Muscle layer of duodenum (tissue), 2 donors: ENCODE measurements at regions not wholly inside any gene's neighbourhood (a gene's known extent, or its start where the extent isn't known, plus 50 kb on each side); places are given as distances from the start of the nearest gene placed in this dataset.

Experiments
- H3K27ac ChIP-seq: one replicate; pipeline ENCODE4 v1.7.0; 2013; ENCODE audit warnings: mild to moderate bottlenecking, low read length
- H3K27me3 ChIP-seq: one replicate; pipeline ENCODE4 v1.7.0; 2013; ENCODE audit warnings: low read depth, mild to moderate bottlenecking, control low read depth, low read length
- H3K36me3 ChIP-seq, 2 donors: one replicate each; pipeline ENCODE4 v1.7.0; 2013; ENCODE audit warnings: low read length in 2 of 2, control low read depth in 1 of 2, mild to moderate bottlenecking in 1 of 2; ENCODE audit not compliant: insufficient read depth in 2 of 2, control insufficient read depth in 1 of 2
- H3K4me1 ChIP-seq, 2 donors: one replicate each; pipeline ENCODE4 v1.7.0; 2013; ENCODE audit warnings: low read length in 2 of 2, mild to moderate bottlenecking in 2 of 2, control low read depth in 1 of 2, moderate library complexity in 1 of 2; ENCODE audit not compliant: insufficient read depth in 2 of 2, control insufficient read depth in 1 of 2
- H3K4me3 ChIP-seq, 2 donors: one replicate each; pipeline ENCODE4 v1.7.0; 2013; ENCODE audit warnings: low read length in 2 of 2, low read depth in 1 of 2, mild to moderate bottlenecking in 1 of 2
- H3K9me3 ChIP-seq, 2 donors: one replicate each; pipeline ENCODE4 v1.7.0; 2013; ENCODE audit warnings: low read length in 2 of 2, control low read depth in 1 of 2, mild to moderate bottlenecking in 1 of 2; ENCODE audit not compliant: control insufficient read depth in 1 of 2
- donor health status: healthy.

GRCh38 chr3:159080821-159081220, 279.0 kb downstream of the MFSD1 start:
- peaks cover 0 to 6% of the 10 kb centered on the region in 2 donors for H3K9me3 ChIP-seq
- H3K4me1 ChIP-seq = no peaks in the 10 kb centered on the region
- H3K27me3 ChIP-seq = no peaks in the 10 kb centered on the region
- no peak overlapping the region for H3K4me3 ChIP-seq
- H3K27ac ChIP-seq = no peak overlapping the region
- no peaks in the 10 kb centered on the region for H3K36me3 ChIP-seq

- Histone ChIP-seq H3K36me3 (no peaks in the 10 kb centered on the region), H3K27ac (no peak overlapping the region), H3K4me1 (no peaks in the 10 kb centered on the region), H3K9me3 (peaks cover 0 to 6% of the 10 kb centered on the region in 2 donors), H3K27me3 (no peaks in the 10 kb centered on the region), H3K4me3 (no peak overlapping the region)
Observed at GRCh38 chr3:159082519-159082918, 280.7 kb downstream of the MFSD1 start.

DNA sequence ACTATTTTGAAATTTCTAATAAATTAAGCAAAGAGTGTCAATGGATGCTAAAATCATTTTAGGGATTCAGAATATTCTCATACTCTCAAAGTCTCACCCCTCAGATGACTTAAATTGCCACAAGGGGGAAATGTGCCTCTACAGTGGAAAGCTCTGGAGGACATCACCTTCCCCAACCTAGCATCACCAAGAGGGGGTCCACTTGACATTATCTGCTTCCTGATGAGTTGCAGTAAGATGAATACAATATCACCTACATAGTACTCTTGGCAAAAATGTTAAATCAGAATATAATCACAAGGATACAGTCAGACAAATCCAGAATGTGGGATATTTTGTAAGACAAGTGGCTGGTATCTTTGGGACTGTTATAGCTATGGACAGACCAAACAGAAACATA, 290.1 kb downstream of the MFSD1 start:
- Histone ChIP-seq H3K9me3 (no peaks in the 10 kb centered on the region), H3K4me3 (no peak overlapping the region), H3K36me3 (no peaks in the 10 kb centered on the region), H3K27ac (no peak overlapping the region), H3K4me1 (no peaks in the 10 kb centered on the region), H3K27me3 (no peaks in the 10 kb centered on the region)

DNA sequence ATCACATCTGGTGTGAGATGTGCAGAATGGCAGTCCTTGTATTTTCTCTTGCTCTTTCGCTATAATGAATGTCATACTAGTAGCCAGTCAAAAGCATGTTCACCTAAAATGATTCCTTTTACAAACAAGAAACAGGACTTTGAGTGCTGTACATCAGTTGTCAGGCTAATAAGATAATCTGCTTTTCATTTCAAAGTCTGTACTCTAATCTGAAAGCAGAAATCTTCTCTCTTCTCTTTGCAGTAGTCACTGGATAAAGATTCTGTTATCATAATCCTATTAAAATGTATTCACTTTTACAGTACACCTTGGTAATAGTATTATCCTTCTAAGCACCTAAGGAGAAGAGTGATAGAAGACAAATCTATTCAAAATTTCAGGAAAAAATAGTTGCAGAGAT, 300.1 kb downstream of the MFSD1 start:
- no peaks in the 10 kb centered on the region for H3K27me3 ChIP-seq
- no peak overlapping the region for H3K27ac ChIP-seq
- H3K4me1 ChIP-seq = no peaks in the 10 kb centered on the region
- H3K36me3 ChIP-seq = no peaks in the 10 kb centered on the region
- no peak overlapping the region for H3K4me3 ChIP-seq
- no peaks in the 10 kb centered on the region for H3K9me3 ChIP-seq

DNA sequence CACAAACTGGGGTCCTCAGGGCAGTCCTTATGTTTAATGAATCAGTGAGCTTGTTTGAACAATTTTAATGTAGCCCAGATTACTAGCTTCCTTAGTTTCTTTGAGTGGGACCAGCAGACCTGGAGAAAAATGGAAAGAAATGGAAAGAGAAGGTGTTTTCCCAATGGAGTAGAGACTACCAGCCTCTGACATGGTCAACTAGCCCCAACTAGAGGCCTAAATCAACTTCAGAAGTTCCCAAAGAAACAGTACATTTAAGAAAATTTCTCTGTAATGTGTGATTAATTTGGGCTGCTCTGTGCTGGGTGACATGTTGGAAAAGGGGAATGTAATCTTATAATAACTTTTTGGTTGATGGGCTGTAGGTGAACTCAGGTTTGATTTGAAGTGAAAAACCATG, 310.9 kb downstream of the MFSD1 start:
- no peak overlapping the region for H3K27ac ChIP-seq
- no peaks in the 10 kb centered on the region for H3K27me3 ChIP-seq
- no peaks in the 10 kb centered on the region for H3K36me3 ChIP-seq
- no peaks in the 10 kb centered on the region for H3K9me3 ChIP-seq
- H3K4me1 ChIP-seq = no peaks in the 10 kb centered on the region
- no peak overlapping the region for H3K4me3 ChIP-seq

DNA sequence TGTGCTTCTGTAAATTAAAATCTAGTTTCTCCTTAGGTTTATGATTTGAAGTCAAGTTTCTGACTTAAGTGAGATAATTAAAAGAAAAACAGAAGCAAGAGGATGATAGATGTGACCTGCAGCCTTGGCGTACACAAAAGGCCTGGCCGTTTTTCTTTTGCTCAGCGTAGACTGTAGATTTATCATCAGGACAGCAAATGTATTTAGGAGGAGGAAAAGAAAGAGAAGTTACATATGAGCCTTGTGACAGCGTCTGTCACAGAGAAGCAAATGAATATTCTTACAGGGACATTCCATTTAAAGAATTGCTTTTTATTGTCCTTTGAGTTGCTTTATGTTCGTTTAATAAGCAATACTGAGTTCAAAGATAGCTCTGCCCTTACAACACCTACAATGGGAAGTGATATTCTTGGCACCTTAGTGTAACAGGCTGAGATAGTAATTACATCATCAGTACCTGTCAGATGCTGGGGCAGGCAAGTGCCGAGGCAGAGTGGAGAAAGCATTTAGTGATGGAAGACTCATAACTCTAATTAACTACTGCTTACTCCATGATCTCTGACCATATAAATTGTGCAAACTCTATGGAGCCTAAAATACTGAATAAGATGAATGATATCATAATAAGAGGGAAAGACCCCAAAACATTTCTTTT, 311.5 kb downstream of the MFSD1 start:
- H3K9me3 ChIP-seq = no peaks in the 10 kb centered on the region
- no peak overlapping the region for H3K27ac ChIP-seq
- H3K36me3 ChIP-seq = no peaks in the 10 kb centered on the region
- H3K4me3 ChIP-seq = no peak overlapping the region
- H3K4me1 ChIP-seq = no peaks in the 10 kb centered on the region
- H3K27me3 ChIP-seq = no peaks in the 10 kb centered on the region

GRCh38 chr3:159114582-159114981, 312.7 kb downstream of the MFSD1 start:
- no peaks in the 10 kb centered on the region for H3K27me3 ChIP-seq
- no peaks in the 10 kb centered on the region for H3K36me3 ChIP-seq
- H3K27ac ChIP-seq = no peak overlapping the region
- H3K4me3 ChIP-seq = no peak overlapping the region
- no peaks in the 10 kb centered on the region for H3K4me1 ChIP-seq
- H3K9me3 ChIP-seq = no peaks in the 10 kb centered on the region

DNA sequence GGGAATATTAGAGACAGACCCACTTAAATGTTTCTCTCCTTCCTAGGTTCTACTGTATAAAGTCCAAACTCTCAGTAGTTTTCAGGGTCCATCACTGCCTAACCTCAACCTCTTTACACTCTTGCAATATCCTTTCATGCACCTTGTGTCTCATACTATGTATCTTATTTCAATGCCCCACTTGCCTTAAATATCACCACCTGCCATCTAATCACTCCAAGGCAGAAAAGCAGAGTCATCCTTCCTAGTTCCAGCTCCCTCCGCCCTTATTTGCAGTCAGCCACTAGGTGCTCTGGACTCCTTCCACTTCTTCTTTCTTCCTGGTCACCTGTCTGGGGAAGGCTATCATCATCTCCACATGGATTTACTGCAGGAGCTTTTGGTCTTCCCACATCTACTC, 322.0 kb downstream of the MFSD1 start:
- H3K4me1 ChIP-seq = no peaks in the 10 kb centered on the region
- H3K27me3 ChIP-seq = no peaks in the 10 kb centered on the region
- H3K9me3 ChIP-seq = no peaks in the 10 kb centered on the region
- no peak overlapping the region for H3K4me3 ChIP-seq
- H3K36me3 ChIP-seq = no peaks in the 10 kb centered on the region
- H3K27ac ChIP-seq = no peak overlapping the region

DNA sequence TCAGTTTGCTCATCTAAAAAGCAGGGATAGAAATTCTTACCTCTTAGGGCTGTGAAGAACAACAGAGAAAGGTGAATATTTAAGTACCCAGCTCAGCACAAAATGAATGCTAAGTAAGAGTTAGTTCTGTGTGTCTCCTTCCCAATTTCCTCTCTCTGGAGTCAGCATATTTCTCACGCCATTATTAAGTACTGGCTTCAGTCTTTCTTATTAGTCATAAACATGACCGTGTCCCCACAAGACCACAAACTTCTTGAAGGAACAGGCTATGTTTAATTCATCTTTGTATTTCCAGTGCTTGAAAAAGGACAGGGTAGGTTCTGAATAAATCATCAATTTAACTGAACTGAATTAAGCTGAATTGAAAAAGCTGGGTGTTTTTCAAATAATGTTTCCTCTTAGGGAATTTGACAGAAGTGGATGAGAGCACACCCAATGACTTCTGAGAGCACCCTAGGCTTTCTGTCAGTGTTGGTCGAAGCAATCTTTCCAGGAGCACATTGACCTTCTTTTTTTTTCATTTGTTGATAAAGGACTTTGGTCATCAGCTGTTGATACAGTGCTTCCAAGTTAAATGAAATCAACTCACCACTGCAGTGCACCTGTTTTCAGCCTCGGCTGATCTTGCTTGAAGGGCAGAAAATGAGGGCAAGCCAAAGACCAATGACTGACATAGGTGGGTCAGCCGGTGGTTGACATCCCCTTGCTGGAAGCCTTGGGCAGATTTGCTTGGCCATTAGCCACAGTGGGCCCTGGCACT, 324.6 kb downstream of the MFSD1 start:
- Histone ChIP-seq H3K27ac (no peak overlapping the region), H3K4me3 (no peak overlapping the region), H3K9me3 (no peaks in the 10 kb centered on the region), H3K27me3 (no peaks in the 10 kb centered on the region), H3K36me3 (no peaks in the 10 kb centered on the region), H3K4me1 (no peaks in the 10 kb centered on the region)

GRCh38 chr3:159127021-159127392, 325.2 kb downstream of the MFSD1 start:
- Histone ChIP-seq H3K27me3 (no peaks in the 10 kb centered on the region), H3K9me3 (no peaks in the 10 kb centered on the region), H3K36me3 (no peaks in the 10 kb centered on the region), H3K4me3 (no peak overlapping the region), H3K27ac (no peak overlapping the region), H3K4me1 (no peaks in the 10 kb centered on the region)

DNA sequence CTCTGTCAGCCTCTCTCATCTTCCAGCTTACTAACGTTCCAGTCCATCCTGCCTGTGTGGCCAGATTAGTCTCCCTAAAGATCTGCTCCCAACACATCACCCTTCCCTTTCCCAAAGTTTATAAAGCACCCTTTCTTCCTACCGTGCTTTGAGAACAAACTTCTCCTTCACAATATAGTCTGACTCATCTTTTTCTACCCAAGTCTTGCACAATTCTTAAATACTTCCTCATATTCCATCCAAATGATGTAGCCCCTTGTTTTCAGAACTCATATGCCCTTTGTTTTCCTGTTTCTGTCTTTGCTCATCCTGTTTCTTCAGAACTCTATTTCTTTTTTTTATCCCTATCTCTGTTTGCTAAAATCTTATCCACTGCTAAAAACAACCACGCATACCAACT, 326.8 kb downstream of the MFSD1 start:
- Histone ChIP-seq H3K27me3 (no peaks in the 10 kb centered on the region), H3K4me3 (no peak overlapping the region), H3K27ac (no peak overlapping the region), H3K36me3 (no peaks in the 10 kb centered on the region), H3K4me1 (no peaks in the 10 kb centered on the region), H3K9me3 (no peaks in the 10 kb centered on the region)

DNA sequence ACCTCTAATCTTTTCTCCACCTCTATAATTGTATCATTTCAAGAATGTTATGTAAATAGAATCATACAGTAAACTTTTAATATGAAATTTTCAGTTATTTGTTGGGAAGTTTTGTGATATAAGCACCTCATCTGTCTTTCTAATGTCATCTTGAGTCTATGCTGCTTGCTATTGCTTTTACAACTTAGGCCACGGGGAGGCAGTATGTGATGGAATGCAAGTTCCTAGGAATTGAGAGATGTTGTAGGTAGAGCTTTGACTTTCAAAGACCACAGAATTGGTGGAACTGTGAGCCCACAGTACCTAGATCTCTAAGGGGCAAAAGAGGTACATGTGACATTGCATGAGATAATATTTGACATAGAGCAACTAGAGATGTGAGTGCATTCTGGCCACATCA, 328.3 kb downstream of the MFSD1 start:
- Histone ChIP-seq H3K27me3 (no peaks in the 10 kb centered on the region), H3K27ac (no peak overlapping the region), H3K4me3 (no peak overlapping the region), H3K9me3 (no peaks in the 10 kb centered on the region), H3K36me3 (no peaks in the 10 kb centered on the region), H3K4me1 (no peaks in the 10 kb centered on the region)
